Urothelium cell line (cell line): ENCODE measurements at regions not wholly inside any gene's neighbourhood (a gene's known extent, or its start where the extent isn't known, plus 50 kb on each side); places are given as distances from the start of the nearest gene placed in this dataset.
A peak's percentile ranks its signal among the peaks of the same experiment; 100 is the strongest.

Experiments used
- DNase-seq: peaks from one replicate; pipeline ENCODE4 v3.0.0; 2011; ENCODE audit warnings: low spot score, mixed read lengths
- FAIRE-seq: peaks from 2 replicates; lab custom pipeline; 2011; peaks lifted over from hg19 to GRCh38; lab: Jason Lieb, UNC

- FAIRE-seq (no peak), DNase-seq (no peak)
Measured at GRCh38 chr11:79686703-79687419, 246.0 kb upstream of the TENM4 start.

- DNase-seq = no peak
- FAIRE-seq = no peak
Measured at GRCh38 chr11:79683930-79684329, 243.1 kb upstream of the TENM4 start.

- DNase-seq (no peak), FAIRE-seq (no peak)
Measured at GRCh38 chr11:79678780-79679452, 238.1 kb upstream of the TENM4 start.

GRCh38 chr11:79676396-79676795, 235.6 kb upstream of the TENM4 start:
- no peak for DNase-seq
- FAIRE-seq = no peak

- no peak for FAIRE-seq
- no peak for DNase-seq
Measured at GRCh38 chr11:79675081-79675480, 234.3 kb upstream of the TENM4 start.

GRCh38 chr11:79672786-79673185, 232.0 kb upstream of the TENM4 start:
- FAIRE-seq = no peak
- no peak for DNase-seq

- FAIRE-seq (no peak), DNase-seq (no peak)
Measured at GRCh38 chr11:79671401-79671800, 230.6 kb upstream of the TENM4 start.

GRCh38 chr11:79670882-79671281, 230.1 kb upstream of the TENM4 start:
- DNase-seq (no peak), FAIRE-seq (no peak)

DNA sequence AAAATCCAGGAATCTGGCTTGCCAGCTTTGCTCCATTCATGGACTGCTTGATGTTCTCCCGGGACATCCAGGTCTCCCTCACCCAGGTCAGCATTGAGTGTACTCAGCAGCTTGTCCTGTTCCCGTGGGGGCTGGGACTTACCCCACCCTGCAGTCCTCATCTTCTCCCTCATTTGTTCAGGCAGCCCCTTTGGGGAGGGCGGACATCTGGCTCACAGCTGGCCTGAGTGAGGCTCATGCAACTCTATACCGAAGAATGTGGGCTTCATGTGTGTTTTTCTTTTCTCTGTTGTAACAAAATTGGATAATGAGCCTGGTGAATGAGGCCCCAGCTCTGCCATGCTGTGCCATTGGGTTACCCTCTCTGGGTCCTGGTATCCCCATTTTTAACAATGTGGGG, 227.7 kb upstream of the TENM4 start:
- FAIRE-seq = no peak
- DNase-seq = no peak

GRCh38 chr11:79667380-79667779, 226.6 kb upstream of the TENM4 start:
- FAIRE-seq = no peak
- DNase-seq = no peak

DNA sequence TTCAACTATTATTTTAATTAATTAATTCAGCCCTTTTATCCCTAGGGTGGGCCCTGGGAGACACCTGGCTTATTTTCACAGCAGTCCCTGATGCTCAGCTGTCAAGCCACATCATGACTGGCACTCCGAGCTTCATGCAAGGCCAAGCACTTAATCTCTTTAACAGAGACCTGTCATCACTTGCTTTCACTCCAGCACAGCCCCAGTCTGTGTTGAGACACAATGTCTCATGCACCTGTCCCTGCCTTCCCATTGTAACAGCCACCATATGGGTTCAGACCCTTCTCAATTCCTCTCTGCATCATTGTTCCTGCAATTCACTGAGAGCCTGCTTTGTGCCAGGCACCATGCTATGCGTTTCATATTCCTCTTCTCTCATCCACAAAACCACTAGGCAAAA, 222.2 kb upstream of the TENM4 start:
- DNase-seq (no peak), FAIRE-seq (no peak)

DNA sequence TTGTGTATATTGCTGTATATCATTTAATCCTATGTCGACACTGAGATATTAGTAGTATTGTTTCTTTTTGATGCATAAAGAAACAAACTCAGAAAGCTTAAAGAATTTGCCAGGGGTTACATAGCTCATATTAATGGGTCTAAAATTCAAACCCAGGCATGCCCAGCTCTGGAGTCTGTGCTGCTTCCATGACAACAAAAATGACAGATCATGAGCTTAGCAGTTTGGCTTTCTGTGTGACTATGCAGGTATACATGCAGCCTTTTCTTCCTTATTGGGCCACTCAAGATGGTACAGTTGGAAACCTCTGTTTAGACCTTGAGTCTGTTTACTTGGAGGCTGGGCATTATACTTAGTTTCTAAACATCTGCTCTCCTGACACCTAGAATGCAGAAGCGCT, 220.5 kb upstream of the TENM4 start:
- FAIRE-seq (no peak), DNase-seq (no peak)

DNA sequence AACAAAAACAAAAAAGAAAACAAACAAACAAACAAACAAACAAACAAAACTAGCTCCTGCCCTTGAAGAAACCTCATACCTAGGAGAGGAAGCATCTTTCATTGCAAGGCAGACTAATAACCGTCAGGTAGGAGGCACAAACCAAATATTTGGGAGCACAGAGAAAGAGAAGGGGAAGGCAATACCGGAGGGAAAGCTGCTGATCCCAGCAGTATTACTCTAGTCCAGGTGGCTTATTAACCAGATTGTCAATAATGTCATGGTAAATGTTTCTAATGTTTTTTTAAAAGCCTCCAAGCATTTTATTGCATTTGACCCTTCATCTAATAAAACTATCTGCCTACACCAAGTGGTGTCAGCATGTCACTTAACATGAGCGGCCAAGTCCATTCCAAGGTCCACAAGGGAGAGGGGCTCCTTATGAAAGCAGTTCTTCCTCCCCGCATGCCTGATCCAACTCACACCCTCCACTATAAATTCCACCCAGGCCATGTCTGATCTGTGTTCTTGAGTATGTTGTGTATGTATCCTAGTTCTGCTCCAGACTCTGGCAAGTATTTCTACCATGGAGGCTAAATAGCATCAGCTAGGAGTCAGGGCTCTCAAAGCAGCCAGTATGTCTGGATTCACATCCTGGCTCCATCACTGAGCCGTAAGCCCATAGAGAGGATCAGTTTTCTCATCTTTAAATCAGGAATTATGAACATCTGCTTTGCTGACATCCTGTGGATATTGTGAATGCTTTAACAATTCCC, 208.1 kb upstream of the TENM4 start:
- FAIRE-seq (no peak), DNase-seq (no peak)

- DNase-seq (no peak), FAIRE-seq (no peak)
Measured at GRCh38 chr11:79637219-79637618, 196.4 kb upstream of the TENM4 start.

DNA sequence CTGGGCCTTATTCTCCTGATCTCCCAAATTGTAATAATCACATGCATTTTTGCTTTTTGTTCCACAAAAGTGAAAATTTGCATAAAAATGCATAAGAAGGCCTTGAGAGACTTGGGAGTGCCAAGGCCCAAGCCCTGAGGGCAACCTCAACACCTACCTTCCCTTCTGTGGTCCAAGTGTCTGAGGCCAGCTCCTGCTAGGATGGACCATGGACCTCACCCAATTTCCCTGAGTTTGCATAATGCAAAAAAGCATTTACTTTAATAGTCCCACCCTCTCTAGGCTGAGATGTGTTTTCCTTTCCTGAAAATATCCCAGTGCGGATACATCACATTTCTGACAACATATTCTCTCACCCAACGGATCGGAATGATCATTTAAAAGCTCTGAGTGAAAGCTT, 194.1 kb upstream of the TENM4 start:
- DNase-seq (no peak), FAIRE-seq (no peak)

DNA sequence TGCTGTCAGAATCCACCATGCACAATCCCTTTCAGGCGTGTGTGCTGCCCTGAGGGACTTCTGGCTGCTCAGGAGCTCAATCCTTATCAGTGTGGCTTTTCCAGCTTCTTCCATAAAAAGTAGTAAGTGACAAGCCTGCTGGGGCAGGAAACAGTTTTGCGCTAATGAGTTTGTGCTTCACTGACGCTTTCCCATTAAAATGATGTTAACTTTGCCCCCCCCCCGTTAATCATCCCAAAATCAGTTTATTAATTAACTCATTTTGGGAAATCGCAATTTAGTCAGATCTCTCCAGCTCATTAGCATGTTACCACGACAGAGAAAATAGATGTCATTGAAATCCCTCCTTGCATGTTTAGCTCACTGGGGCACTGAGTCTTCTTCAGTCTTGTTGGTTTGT, 186.5 kb upstream of the TENM4 start:
- DNase-seq (no peak), FAIRE-seq (no peak)

GRCh38 chr11:79626135-79627075, 185.6 kb upstream of the TENM4 start:
- no peak for DNase-seq
- no peak for FAIRE-seq

GRCh38 chr11:79623375-79623774, 182.5 kb upstream of the TENM4 start:
- no peak for FAIRE-seq
- no peak for DNase-seq

GRCh38 chr11:79617561-79617960, 176.7 kb upstream of the TENM4 start:
- DNase-seq (no peak), FAIRE-seq (peak; percentile 23)

DNA sequence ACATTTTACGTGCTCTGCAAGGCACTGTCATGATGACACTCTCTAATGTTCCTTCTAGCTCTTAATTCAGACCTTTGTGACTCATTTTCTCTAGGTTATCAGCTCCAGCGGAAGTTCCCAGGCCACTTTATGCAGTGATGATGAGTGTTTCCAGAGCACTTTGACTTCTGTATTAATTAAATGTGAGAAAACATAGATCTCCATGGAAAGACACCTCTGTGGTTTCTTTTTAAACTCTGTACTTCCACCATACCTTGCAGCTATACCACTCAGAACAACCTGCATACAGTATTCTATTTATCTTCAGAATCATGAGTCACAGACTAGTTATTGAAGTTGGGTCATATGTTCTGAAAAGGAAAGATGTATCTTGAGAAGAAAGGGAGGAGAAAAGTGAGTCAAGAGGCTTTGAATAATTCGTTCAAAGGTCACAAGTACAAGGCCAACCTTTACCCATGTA, 175.6 kb upstream of the TENM4 start:
- FAIRE-seq (no peak), DNase-seq (no peak)

GRCh38 chr11:79615425-79615824, 174.6 kb upstream of the TENM4 start:
- FAIRE-seq (no peak), DNase-seq (no peak)
